ENCODE measurements at regions not wholly inside any gene's neighbourhood (a gene's known extent, or its start where the extent isn't known, plus 50 kb on each side); places are given as distances from the start of the nearest gene placed in this dataset.

DNA sequence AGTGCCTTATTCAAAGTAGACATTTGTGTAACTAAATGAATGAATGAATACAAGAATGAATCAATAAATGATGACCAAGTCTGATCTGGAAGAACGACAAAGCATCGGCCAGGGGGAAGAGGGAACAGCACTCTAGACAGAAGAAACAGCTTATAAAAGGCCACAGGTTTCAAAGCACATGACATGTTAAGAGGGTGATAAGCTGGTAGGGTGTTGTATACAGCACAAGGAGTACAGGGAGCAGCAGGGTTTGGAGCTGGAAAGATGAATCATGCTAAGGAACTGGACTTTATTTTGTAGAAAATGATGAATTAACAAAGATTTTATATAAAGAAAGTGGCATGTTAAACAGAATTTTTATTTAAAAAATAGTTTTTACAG, 302.5 kb downstream of the NUAK1 start:
- Histone ChIP-seq H3K79me2 (no peaks in the 10 kb centered on the region), H3K27me3 (ENCODE audit: control insufficient read depth, insufficient read depth, low read length) (no peaks in the 10 kb centered on the region), H3K9me3 (ENCODE audit: control insufficient read depth, low read length) (no peaks in the 10 kb centered on the region), H3K4me1 (no peaks in the 10 kb centered on the region), H3K36me3 (ENCODE audit: control insufficient read depth, insufficient read depth, low read length) (no peaks in the 10 kb centered on the region), H3K4me3 (ENCODE audit: low read depth, low read length) (no peak overlapping the region), H3K9ac (no peak overlapping the region), H3K4me2 (ENCODE audit: low read length) (no peak overlapping the region), H2AFZ (no peak overlapping the region), H3K27ac (no peak overlapping the region)
- TF ChIP-seq CTCF (IDR thresholded peaks at IDR 0.05): no peak

GRCh38 chr12:105839629-105840127, 299.1 kb downstream of the NUAK1 start:
- H3K36me3 ChIP-seq (ENCODE audit: control insufficient read depth, insufficient read depth, low read length): no peaks in the 10 kb centered on the region
- no peak overlapping the region for H3K27ac ChIP-seq
- no peaks in the 10 kb centered on the region for H3K79me2 ChIP-seq
- H3K4me1 ChIP-seq: no peaks in the 10 kb centered on the region
- H3K9ac ChIP-seq: no peak overlapping the region
- H3K27me3 ChIP-seq (ENCODE audit: control insufficient read depth, insufficient read depth, low read length): no peaks in the 10 kb centered on the region
- H2AFZ ChIP-seq: no peak overlapping the region
- no peak for TF ChIP-seq CTCF (IDR thresholded peaks at IDR 0.05)
- no peaks in the 10 kb centered on the region for H3K9me3 ChIP-seq (ENCODE audit: control insufficient read depth, low read length)
- H3K4me3 ChIP-seq (ENCODE audit: low read depth, low read length): no peak overlapping the region
- H3K4me2 ChIP-seq (ENCODE audit: low read length): no peak overlapping the region

DNA sequence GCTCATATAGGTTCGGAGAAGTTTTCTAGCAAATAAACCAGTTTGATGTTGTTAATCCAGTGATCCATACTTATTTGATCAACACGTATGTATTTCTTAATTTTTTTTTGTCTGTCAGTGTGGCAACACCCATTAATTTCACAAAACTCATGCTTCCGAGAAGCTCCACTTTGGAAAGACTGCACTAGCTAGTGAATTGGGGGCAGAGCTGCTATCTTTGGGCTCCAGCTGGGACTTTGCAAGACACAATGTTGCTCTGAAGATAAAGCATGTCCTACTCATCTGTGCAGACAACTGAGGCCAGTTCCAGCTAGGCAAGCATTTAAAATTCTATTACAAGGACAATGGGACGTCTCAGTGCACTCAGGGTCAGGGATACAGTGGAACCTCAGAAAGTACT, 298.4 kb downstream of the NUAK1 start:
- Histone ChIP-seq H3K36me3 (ENCODE audit: control insufficient read depth, insufficient read depth, low read length) (no peaks in the 10 kb centered on the region), H3K4me1 (no peaks in the 10 kb centered on the region), H3K9ac (no peak overlapping the region), H3K27ac (no peak overlapping the region), H3K4me3 (ENCODE audit: low read depth, low read length) (no peak overlapping the region), H3K79me2 (no peaks in the 10 kb centered on the region), H3K4me2 (ENCODE audit: low read length) (no peak overlapping the region), H3K27me3 (ENCODE audit: control insufficient read depth, insufficient read depth, low read length) (no peaks in the 10 kb centered on the region), H3K9me3 (ENCODE audit: control insufficient read depth, low read length) (no peaks in the 10 kb centered on the region), H2AFZ (no peak overlapping the region)
- no peak for TF ChIP-seq CTCF (IDR thresholded peaks at IDR 0.05)

DNA sequence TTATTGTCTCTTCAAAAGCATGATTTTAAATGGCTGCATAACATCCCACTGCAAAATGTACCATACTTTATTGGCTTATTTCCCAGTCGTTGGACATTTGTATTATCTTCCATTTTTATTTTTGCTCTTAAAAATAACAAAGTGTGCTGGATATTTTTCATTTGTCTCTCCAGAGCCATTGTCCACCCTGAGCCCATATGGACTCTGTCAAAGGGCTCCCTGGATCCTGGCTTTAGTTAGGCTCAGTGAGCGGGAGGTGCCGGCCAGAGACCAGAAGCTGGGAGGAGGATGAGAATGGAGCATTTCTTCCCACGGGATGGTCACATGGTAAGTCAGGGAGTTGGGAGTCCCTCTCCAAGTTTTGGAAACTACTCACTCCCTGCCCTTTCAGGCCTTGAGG, 296.9 kb downstream of the NUAK1 start:
- H3K4me2 ChIP-seq (ENCODE audit: low read length): no peak overlapping the region
- no peak overlapping the region for H2AFZ ChIP-seq
- H3K9me3 ChIP-seq (ENCODE audit: control insufficient read depth, low read length): no peaks in the 10 kb centered on the region
- no peak for TF ChIP-seq CTCF (IDR thresholded peaks at IDR 0.05)
- H3K79me2 ChIP-seq: no peaks in the 10 kb centered on the region
- no peaks in the 10 kb centered on the region for H3K27me3 ChIP-seq (ENCODE audit: control insufficient read depth, insufficient read depth, low read length)
- no peak overlapping the region for H3K27ac ChIP-seq
- no peaks in the 10 kb centered on the region for H3K4me1 ChIP-seq
- no peaks in the 10 kb centered on the region for H3K36me3 ChIP-seq (ENCODE audit: control insufficient read depth, insufficient read depth, low read length)
- no peak overlapping the region for H3K9ac ChIP-seq
- no peak overlapping the region for H3K4me3 ChIP-seq (ENCODE audit: low read depth, low read length)

- Histone ChIP-seq H3K27me3 (ENCODE audit: control insufficient read depth, insufficient read depth, low read length) (no peaks in the 10 kb centered on the region), H3K4me1 (no peaks in the 10 kb centered on the region), H3K4me3 (ENCODE audit: low read depth, low read length) (no peak overlapping the region), H3K27ac (no peak overlapping the region), H3K4me2 (ENCODE audit: low read length) (no peak overlapping the region), H3K36me3 (ENCODE audit: control insufficient read depth, insufficient read depth, low read length) (no peaks in the 10 kb centered on the region), H3K79me2 (no peaks in the 10 kb centered on the region), H2AFZ (no peak overlapping the region), H3K9ac (no peak overlapping the region), H3K9me3 (ENCODE audit: control insufficient read depth, low read length) (no peaks in the 10 kb centered on the region)
- TF ChIP-seq CTCF (IDR thresholded peaks at IDR 0.05): no peak
Observed at GRCh38 chr12:105843561-105843960, 295.2 kb downstream of the NUAK1 start.
